PC-3 (cell line): ENCODE measurements at regions not wholly inside any gene's neighbourhood (a gene's known extent, or its start where the extent isn't known, plus 50 kb on each side); places are given as distances from the start of the nearest gene placed in this dataset.

Experiments used
- EZH2 ChIP-seq: fragments of 300-600 bp; sonication (generic); IDR thresholded peaks from one replicate; pipeline ENCODE4 v1.6.1; 2017; ENCODE audit warnings: antibody characterized with exemption, mild to moderate bottlenecking, low read length; ENCODE audit not compliant: unreplicated experiment
- EZH2phosphoT487 ChIP-seq: fragments of 300-600 bp; sonication (generic); IDR thresholded peaks from 2 replicates; pipeline ENCODE4 v1.6.1; 2018; ENCODE audit warnings: mild to moderate bottlenecking, antibody characterized with exemption, low read length, borderline replicate concordance
- TF ChIP-seq, protein P1 (sequence below): fragments of 300-600 bp; sonication (generic); conservative IDR thresholded peaks from 2 replicates; pipeline ENCODE4 v1.5.1; 2017; ENCODE audit warnings: antibody characterized with exemption, low read depth, mild to moderate bottlenecking, low read length

GRCh38 chr5:171678646-171679045 lies 107.0 kb upstream of the SMIM23 start:
- TF ChIP-seq EZH2 = no peak
- TF ChIP-seq, protein P1, sequence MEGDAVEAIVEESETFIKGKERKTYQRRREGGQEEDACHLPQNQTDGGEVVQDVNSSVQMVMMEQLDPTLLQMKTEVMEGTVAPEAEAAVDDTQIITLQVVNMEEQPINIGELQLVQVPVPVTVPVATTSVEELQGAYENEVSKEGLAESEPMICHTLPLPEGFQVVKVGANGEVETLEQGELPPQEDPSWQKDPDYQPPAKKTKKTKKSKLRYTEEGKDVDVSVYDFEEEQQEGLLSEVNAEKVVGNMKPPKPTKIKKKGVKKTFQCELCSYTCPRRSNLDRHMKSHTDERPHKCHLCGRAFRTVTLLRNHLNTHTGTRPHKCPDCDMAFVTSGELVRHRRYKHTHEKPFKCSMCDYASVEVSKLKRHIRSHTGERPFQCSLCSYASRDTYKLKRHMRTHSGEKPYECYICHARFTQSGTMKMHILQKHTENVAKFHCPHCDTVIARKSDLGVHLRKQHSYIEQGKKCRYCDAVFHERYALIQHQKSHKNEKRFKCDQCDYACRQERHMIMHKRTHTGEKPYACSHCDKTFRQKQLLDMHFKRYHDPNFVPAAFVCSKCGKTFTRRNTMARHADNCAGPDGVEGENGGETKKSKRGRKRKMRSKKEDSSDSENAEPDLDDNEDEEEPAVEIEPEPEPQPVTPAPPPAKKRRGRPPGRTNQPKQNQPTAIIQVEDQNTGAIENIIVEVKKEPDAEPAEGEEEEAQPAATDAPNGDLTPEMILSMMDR = no peak
- TF ChIP-seq EZH2phosphoT487 = no peak
